Fibroblast of skin of left quadriceps (primary cell): ENCODE measurements at regions not wholly inside any gene's neighbourhood (a gene's known extent, or its start where the extent isn't known, plus 50 kb on each side); places are given as distances from the start of the nearest gene placed in this dataset.
"Not testable (repeated sequence)": the region's sequence is repeated elsewhere in the genome, so short reads cannot be mapped to it uniquely, and the experiment has no call there.

Source experiments
- DNase-seq, 2 experiments: peaks; one replicate each; pipeline ENCODE4 v3.0.0-alpha.2; 2013; ENCODE audit warnings: low read depth in 2 of 2

DNA sequence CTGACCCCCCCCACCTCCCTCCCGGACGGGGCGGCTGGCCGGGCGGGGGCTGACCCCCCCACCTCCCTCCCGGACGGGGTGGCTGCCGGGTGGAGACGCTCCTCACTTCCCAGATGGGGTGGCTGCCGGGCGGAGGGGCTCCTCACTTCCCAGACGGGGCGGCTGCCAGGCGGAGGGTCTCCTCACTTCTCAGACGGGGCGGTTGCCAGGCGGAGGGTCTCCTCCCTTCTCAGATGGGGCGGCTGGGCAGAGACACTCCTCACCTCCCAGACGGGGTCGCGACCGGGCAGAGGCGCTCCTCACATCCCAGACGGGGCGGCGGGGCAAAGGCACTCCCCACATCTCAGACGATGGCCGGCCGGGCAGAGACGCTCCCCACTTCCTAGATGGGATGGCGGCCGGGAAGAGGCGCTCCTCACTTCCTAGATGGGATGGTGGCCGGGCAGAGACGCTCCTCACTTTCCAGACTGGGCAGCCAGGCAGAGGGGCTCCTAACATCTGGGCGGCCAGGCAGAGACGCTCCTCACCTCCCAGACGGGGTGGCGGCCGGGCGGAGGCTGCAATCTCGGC is 597.6 kb downstream of the ZEB2 start:
- not testable (repeated sequence) for DNase-seq

DNA sequence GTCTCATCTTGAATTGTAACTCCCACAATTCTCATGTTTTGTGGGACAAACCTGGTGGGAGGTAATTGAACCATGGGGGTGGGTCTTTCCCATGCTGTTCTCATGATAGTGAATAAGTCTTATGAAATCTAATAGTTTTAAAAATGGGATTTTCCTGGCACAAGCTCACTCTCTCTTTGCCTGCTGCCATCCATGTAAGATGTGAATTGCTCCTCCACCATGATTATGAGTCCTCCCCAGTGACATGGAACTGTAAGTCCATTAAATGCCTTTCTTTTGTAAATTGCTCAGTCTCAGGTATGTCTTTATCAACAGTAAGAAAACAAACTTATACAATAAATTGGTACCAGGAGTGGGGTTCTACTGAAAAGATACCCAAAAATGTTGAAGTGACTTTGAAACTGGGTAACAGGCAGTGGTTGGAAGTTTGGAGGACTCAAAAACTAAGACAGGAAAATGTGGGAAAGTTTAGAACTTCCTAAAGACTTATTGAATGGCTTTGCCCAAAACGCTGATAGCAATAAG is 601.4 kb downstream of the ZEB2 start:
- DNase-seq, result no peak

DNA sequence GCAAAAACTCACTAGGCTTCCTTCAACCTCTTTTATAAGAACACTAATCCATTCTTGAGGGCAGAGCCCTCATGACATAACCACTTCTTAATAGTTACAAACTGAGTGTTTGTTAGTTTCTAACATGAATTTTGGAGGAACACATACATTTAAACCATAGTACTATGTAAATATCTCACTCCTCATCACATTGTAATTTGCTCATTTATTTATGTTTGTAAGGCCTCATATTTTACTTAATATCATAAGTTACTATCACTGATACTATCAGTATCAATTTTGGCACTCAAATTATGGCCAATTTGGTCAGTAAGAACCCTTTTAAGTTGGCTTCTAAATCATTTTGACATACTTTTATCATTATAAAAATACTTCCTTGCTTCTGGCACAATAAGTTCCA is 603.1 kb downstream of the ZEB2 start:
- DNase-seq, result no peak

DNA sequence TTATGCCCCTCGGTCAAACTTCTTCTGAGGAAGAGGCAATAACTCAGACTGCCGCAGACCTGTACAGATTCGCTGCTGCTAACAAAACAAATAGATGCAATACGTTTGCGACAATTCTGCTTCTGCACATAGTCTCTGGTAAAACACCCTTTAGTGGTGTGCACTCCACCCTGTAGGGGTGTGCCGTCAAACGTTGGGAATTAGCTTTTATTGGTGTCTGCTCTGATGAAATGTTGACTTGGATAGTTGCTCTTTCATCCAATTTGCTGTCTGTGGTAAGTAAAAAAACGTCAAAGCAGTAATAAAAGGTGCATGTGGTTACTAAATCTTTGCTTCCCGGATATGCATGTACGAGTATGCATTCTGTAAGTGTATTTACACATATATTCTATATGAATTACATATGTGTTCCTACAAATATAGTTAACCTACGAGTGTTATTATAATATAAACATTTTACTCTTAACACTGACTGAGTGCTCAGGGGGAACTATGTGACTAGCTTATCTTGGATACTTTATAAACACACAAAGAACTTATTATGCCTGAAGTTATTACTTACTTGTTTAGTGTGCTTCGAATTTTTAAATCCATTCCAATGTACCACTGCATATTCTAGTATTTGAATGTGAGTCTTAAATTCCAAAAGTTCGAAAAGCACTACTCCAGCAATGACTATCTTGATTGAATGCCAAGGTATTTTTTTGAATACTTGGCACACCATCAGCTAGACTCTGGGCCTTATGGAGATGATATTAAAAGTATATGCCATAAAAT is 610.2 kb downstream of the ZEB2 start:
- peak; percentile 16 for DNase-seq

DNA sequence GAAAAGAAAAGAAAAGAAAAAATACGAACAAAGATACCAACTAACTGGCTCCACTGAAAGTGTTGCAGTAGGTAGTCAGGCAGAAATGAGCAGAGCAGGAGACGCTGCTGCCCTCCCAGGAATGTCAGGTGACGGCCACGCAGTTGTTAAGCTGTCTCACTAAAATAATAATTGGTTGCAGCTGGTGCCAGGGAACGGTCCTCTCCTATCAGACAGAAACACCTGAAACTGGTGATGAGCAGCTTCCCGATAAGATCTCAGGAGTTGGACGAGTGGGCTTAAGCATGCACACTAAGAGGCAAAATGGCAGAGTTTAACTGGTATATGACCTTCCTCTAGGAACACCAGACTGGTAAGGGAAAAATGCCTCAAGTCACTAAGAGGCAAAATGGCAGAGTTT is 611.1 kb downstream of the ZEB2 start:
- DNase-seq, result no peak

DNA sequence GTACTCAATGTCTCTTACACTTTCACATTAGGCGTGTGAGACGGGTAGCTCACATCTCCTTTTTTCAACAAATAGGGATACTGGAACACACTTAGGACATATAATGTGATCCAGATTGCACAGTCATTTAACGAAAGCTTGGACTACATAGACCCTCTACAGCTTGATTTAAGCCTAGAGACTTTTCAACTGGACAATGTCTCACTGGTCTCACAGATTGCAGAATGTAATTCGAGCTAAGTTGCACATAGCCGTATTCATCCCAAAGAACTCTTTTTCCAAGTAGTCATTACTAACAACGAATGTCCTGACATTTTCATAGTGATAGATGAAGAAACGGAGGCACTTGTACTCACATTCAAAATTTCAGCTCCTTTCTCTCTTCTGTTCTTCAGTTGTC is 612.1 kb downstream of the ZEB2 start:
- DNase-seq, result peak; percentile 10 to 20

DNA sequence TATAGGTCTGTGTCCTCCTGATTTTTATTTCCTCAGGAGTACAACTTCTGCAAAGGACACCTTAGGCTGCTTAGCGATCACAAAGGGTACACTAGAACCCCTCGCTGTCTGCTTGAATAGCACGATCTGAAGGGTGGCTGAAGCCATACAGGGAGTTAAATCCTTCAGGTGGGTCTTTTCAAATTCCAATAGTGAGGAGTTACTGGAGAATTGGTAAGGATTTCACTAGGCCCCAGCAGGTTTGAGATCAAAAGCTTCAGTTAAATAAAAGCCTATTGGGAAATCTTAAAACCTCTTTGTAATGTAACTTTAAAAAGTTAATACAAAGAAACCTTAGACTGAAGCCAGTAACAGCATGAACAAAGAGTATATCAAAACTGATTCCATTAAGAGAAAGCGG is 613.1 kb downstream of the ZEB2 start:
- no peak for DNase-seq

DNA sequence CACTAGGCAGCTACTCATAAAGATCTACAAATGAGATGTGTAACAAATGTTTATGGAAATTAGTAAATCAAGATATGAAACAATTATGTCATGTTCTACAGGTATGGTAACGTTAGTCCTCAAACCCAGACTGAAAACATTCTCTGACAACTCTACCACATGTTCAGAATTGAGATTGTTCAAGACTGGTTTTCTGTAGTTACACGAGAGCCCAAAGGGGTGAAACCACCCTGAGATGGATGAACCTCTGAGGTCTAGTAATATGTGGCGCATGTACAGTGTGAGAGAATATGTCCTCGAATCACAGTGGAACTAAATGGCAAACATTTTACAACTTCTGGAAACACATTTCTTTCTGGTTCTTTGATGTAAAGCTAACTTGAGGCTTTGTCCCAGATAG is 614.3 kb downstream of the ZEB2 start:
- no peak for DNase-seq

DNA sequence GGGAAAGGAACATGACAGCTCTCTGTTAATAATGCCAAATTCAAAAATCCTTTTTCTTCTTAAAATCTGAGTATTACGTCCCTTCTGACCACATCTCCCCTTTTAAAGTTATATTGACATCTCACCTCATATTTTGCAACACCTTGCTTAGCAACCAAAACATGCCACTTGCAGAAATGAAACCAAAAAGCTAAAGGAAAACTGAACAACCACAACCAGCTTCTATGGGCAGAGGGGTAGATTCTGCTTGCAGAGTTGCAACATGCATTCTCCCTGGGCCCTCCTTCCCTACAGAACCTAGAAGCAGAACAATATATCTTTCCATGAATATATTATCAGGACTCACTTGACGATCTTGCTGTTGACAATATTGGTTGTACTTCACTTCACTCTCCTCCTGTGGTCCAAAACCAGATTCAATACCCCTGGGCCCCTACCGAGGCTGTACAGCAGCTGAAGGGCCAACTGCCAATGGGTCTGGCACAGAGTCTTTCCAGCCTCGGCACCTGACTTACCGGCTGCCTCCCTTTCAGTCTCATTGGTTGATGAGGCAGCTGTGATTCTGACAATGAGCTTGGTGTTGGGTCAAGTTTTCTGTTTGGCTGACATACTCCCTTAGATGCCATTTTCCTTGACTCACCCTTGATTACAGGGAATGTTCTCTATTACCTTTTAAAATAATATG is 616.6 kb downstream of the ZEB2 start:
- no peak for DNase-seq

DNA sequence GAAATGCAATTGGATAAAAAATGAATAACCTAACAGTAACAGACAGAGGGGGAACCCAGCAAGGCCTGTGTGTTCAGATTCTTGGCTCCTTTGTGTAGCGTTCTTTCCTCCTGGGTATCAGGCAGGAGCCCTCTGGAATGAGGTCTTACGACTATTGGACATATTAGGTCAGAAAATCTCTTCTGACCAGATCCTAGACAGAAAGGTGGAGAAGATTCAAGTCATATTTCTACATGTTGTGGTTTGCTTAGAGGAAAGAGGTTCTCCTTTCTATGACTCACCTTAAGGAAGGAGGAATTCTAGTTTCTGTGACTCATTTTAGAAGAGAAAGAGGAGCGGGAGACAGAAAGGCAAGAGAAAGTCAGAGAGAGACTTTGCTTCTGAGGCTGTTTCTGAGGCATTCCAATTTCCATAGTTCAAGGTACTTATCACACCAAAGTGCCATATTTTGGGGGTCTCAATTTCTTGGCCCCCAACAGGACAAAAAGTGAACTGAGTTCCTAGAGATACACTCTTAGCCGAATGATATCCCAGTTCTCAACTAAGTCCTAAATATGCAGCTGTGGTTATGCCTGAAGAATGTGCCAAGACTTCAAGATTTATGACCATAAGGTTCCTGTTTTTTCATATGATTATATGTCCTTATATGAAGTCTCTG is 618.6 kb downstream of the ZEB2 start:
- peak; percentile 84 to 86 for DNase-seq

DNA sequence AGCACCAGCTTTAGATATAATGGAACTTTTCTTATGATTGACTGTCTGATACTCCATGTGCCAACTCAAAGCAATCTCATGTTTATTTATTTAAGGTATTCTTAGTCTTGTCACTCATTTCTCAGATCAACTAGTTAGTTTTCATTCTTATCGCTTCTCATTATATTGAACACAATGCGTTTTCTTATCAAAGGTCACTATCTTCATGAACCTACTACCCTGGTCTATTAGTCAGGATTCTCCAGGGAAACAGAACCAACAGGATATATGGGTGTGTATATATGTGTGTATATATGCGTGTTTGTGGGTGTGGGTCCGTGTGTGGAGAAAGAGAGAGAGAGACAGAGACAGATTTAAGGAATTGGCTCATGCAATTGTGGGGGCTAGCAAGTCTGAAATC is 619.9 kb downstream of the ZEB2 start:
- no peak for DNase-seq

DNA sequence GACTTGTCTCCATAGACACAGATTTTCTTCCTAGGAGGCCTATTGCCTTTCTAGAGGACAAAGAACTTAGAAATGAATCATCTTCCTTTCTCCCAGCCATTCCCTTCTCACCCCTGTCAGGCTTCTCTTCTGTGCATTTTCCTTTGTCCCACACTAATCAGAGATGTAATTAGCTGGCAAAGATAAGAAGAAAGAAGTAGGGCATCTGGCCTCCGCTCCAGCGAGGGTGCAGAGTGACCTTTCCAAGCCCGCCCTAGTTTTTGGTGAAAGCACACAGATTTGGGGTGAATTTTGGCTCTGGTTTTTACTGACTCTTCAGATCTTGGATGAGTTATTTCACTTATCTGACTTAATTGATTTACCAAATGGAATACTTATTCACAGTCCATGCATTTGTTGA is 626.5 kb downstream of the ZEB2 start:
- DNase-seq, result no peak

DNA sequence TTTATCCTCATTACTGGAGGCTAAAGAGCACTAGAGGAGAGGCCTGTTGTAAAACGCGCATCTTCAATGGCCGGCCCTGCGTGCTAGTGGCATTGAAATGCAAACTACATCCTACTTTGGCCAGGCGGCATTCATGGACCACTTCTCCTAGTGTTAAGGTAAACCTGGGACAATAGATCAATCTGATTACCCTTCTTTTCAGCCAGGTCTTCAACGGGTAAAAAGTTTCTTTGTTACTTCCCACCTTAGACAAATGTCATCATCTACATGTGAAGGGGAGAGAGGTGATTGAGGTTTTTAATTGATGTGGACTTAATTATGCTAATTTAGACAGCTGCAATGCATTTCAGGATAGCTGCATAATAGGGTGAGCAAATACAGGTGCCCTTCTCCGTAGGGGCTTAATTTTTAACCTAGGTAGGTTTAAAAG is 628.0 kb downstream of the ZEB2 start:
- no peak for DNase-seq

DNA sequence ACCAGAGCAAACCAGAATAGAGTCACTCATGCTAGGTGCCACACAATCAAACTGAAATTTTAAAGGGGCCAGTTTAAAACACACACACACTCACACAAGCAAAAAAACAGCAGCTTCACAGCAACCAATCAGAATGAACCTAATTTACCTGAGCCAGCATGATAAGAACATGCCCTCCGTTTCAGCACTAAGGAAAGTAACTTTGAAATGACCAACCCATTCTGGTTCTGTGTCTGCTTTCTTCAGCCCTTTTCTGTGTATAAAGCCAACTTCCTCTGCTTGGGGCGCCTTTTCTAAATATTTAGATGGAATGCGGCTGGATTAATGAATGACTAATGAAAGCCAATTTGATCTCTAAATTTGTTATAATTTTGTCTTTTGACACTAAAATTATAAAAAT is 629.1 kb downstream of the ZEB2 start:
- DNase-seq, result no peak

DNA sequence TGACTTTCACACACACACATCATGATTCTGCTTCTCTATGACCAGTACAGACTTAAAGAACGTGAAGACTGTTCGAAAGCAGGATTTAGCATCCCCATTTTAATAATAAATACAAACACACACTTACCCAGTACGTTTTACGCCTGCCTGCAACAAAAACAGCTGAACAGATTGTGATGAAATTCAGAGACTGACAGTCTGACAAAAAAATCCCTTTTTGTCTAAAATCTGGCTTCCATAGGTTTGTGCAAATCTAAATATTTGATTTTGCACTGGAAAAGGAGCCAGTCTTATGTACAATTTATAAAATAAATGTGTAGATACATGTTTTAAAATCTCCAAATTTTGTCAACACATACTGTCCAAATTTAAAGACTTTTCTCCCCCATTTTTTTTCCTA is 630.7 kb downstream of the ZEB2 start:
- no peak for DNase-seq

DNA sequence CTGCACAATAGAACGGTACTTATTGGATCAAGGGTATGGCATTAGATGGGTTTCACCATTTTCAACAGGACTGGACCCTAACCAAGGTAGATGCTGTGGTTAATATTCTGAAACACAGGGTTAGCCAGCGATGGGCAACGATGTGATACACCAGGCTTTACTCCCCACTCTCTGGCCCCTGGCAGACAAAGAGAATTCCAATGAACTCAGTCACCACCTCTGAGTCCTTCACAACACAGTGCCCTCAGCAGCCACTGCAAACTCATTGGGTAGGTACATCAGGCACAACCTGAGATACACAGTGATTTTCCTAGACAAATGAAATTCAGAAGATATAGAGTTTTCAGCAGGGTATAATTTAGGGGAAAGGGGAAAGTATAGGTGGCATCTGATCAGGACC is 634.5 kb downstream of the ZEB2 start:
- DNase-seq, result no peak

DNA sequence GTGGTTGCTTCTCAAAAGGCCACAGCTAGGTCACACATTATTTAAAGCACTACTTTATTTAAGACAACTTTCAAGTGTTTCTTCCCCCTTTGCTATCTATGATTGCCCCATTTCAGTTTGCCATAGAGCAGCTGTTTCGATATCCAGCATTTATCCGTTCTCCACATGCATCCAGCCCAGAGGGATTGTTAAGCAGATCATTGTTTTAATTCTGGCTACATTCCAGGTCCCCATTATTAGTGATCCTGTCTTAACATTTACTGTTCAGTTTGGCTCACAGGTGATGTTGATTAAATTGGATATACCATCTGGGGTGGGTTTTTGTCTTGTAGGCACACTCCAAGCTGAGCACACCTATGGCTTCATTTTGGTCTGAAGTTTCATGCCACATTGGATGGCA is 638.7 kb downstream of the ZEB2 start:
- no peak for DNase-seq

DNA sequence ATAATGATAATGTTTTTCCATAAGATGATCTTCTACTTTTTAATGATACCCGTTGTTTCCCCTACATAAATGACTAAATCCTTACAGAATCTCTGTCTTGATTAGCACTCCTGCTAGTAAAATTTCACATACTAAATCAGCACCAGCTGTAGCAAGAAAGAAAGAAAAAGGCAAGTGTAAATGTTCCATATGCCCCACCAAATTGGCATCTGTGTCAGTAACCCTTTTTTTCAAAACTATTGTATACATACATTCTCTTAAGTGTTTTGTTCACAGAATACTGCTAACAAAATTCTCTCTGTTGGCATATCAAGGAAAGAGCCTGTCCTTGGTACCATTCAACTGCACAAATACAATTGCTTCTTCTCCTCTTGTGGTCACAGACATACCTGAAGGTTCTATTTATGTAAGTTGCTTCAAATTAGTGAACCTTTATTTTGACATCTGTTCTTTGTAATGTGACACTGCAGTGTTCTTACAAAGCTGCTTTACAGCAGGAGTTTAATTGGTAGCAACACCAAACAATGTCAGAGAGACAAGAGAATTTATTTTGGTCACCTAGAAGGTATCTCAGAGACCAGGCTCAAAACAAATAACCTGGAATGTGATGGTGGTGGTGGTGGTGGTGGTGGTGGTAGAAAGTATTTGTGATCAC is 641.9 kb downstream of the ZEB2 start:
- no peak for DNase-seq

DNA sequence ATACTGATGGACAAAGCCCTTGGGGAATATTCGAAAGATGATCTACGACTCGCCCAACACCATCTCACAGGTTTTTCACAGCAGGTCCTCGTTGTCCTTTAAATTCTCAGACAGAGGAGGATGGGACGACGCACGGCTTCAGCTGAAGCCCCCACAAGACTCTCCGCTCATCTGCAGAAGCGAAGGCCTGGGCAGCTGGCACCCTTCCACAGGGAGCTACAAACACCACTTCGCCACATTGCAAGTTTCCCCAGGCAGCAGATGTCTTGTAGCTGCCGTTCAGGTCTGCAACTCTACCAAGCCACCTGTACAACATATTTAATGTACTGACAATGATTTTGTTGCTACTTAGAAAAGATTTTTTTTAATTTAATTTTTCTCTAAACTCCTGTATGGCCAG is 642.9 kb downstream of the ZEB2 start:
- no peak for DNase-seq

DNA sequence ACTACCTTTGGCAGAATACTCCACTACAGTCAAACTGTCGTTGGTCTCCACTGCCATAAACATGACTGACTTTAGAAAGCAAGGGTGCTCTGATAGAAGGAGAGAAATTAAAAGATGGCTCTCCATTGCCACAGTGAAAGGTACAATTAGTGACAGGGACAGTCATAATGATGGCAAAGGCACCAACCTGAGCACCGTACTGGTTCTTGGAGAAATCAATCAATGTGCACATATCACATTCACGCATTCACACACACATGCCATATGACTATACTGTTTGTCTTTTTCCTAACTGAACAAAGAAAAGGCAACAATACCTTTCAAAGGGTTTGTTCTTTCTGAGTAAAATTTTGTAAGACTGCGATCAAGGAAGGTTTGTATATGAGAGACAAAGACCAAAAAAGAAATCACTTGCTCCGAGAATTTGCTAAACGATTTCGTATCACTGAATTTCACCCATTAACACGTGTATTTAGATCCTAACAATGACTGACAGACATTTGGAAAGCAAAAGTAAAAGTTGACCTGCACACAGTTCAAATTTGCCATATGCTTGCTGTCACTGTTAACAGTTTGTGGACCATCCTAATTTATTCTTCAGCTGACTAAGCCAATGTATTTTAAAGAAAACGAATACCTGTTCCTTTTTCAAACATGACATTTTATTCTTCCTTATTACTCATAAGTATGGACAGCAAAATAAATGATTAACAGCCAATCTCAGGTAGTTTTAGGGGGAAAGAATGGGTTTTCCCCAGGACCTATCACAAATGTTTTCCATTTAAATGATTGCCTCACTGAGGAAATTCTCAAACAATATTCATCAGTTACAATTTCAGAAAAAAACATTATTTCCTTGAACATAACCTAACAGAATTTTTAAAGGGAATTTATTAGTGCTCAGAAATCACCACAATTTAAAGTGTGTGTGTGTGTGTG is 644.4 kb downstream of the ZEB2 start:
- no peak for DNase-seq

DNA sequence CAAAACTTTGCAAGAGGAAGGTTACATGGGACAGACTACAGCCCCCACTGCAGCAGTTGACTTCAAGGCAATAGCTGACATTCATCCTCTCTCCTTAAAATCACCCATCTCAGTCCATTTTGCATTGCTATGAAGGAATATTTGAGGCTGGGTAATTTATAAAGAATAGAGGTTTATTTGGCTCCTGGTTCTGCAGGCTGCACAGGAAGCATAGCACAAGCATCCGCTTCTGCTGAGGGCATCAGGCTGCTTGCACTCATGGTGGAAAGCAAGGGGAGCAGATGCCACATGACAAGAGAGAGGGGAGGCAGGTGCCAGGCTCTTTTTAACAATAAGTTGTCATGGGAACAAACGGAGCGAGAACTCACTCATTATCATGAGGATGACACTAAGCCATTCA is 646.0 kb downstream of the ZEB2 start:
- DNase-seq, result no peak
